ENCODE measurements at regions not wholly inside any gene's neighbourhood (a gene's known extent, or its start where the extent isn't known, plus 50 kb on each side); places are given as distances from the start of the nearest gene placed in this dataset.
"Not testable (repeated sequence)": the region's sequence is repeated elsewhere in the genome, so short reads cannot be mapped to it uniquely, and the experiment has no call there.

DNA sequence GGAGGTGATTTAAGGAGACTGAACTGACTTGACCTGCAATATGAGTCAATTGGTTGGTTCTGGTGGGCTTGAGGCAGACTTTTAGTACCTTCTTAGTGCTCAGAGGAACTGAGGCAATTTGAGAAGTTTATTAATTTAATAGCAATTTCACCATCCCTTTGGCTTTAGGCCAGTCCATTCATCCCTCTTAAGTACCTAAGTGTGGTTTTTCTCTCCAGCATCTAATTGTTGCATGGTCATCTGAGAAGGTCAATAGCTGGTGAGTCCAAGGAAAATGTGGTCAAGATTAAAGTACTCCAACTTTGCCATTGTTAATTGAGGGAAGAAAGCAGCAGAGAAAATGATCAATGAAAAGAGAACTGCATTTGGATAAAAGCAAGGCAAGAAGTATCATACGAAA is 115.4 kb upstream of the DYRK2 start:
- DNase-seq (ENCODE audit: low spot score), result no peak
- no peak for FAIRE-seq

GRCh38 chr12:67534046-67534445 is 114.5 kb upstream of the DYRK2 start:
- DNase-seq (ENCODE audit: low spot score), result no peak
- no peak for FAIRE-seq

DNA sequence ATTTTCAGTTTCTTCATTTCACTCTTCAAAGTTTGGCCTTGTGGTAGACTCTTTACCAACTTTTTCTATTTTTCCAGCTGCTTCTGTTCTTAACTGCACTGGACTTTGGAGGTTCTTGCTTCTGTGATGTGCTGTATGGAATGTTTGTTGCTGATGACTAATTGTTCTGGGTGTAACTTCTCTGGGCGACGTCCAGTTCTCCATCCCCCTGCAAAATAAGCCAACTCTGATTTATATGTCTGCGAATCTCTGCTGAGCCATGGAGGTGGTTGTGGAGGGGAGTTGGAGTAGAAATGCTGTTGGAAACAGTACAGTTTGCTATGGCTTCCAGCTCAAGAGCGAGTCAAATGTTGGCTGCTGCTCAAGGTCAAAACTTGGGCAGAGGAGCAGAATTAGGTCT is 113.9 kb upstream of the DYRK2 start:
- peak; percentile 60 for DNase-seq (ENCODE audit: low spot score)
- peak; percentile 26 for FAIRE-seq

DNA sequence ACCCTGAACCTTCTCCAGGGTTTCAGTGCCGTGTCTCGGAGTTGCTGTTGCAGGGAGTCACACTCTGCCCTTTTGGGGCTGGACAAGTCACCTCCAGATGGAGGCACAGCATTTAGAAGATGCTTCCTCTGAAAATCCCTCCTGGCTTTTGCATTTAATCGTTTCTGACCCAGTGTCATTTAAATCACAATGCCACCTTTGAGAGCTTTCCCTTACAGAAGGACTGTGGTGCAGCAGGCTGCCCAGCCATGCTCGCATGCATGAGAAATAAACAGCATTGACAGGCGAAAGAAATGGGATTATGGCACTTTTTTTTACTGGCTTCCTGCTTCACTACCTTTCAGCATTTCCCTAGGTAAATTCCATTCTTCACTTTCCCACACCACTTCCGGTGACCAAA is 113.4 kb upstream of the DYRK2 start:
- FAIRE-seq, result no peak
- no peak for DNase-seq (ENCODE audit: low spot score)

GRCh38 chr12:67535971-67536370 is 112.6 kb upstream of the DYRK2 start:
- DNase-seq (ENCODE audit: low spot score) (no peak), FAIRE-seq (no peak)

- FAIRE-seq (no peak), DNase-seq (ENCODE audit: low spot score) (no peak)
Measured at GRCh38 chr12:67539329-67539728, 109.2 kb upstream of the DYRK2 start.

GRCh38 chr12:67539946-67540345 is 108.6 kb upstream of the DYRK2 start:
- no peak for DNase-seq (ENCODE audit: low spot score)
- FAIRE-seq, result no peak

- DNase-seq (ENCODE audit: low spot score), result peak; percentile 7
- FAIRE-seq, result no peak
Measured at GRCh38 chr12:67540920-67541624, 107.5 kb upstream of the DYRK2 start.

DNA sequence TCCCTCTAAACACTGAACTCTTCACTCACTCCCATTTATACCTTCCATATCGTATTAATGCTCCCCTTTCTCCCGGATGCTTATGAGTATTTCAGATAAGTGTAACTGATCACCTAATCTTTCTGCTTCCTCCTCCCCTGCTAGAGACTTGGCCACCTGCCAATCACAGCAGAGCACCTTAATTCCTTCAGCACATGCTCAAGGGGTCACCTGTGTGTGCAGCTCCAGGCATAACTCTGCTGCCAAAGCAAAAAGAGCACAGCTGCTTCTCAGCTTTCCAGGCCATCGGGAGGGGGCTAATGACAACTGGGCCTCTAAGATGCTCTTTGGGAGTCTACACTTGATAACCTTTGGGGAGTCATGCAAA is 106.9 kb upstream of the DYRK2 start:
- FAIRE-seq (no peak), DNase-seq (ENCODE audit: low spot score) (no peak)

GRCh38 chr12:67543021-67543770 is 105.3 kb upstream of the DYRK2 start:
- no peak for DNase-seq (ENCODE audit: low spot score)
- no peak for FAIRE-seq

GRCh38 chr12:67545298-67545697 is 103.2 kb upstream of the DYRK2 start:
- DNase-seq (ENCODE audit: low spot score), result no peak
- FAIRE-seq, result no peak

DNA sequence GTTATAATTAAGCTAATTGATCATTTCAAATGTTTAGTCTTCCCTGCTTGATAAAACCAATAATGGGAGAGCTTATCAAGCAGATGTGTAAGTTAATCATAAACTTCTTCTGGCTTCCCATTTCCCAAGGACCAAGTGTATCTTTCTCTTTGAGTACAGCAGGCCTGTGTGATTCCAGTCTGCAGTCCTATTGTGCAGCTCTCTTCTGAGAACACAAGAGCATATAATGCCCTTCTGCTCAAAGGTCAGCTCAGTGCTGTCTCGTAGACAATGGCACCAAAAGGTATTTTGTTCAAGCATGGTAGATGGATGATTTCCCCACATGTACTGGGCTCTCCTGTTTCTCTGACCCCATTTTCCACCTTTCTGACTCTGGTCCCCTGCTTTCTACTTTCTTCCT is 101.8 kb upstream of the DYRK2 start:
- FAIRE-seq (no peak), DNase-seq (ENCODE audit: low spot score) (no peak)

- FAIRE-seq, result not testable (repeated sequence)
Measured at GRCh38 chr12:67555075-67555717, 93.3 kb upstream of the DYRK2 start.

DNA sequence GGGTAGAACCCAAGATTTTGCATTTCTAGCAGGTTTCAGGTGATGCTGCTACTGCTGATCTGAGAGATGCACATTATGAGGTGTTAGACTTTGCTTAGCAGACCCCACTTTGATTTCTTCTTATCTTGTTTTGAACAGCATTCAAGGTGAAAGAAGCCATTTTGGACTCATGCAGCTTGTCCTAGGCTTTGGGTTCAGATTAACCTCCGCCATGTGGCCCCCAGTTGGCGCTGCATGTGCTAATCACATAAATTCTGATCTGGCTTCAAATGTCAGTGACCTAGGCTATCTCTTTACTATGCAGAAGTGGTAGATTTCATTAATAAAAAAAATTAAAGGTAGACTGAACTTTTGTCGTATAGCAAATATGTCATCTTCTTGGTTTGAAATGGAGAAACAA is 89.8 kb upstream of the DYRK2 start:
- DNase-seq (ENCODE audit: low spot score), result no peak
- no peak for FAIRE-seq

More at GRCh38 chr12:67555075-67555717, 93.3 kb upstream of the DYRK2 start:
- DNase-seq (ENCODE audit: low spot score), result not testable (repeated sequence)

GRCh38 chr12:67559751-67560150 is 88.8 kb upstream of the DYRK2 start:
- FAIRE-seq, result no peak

DNA sequence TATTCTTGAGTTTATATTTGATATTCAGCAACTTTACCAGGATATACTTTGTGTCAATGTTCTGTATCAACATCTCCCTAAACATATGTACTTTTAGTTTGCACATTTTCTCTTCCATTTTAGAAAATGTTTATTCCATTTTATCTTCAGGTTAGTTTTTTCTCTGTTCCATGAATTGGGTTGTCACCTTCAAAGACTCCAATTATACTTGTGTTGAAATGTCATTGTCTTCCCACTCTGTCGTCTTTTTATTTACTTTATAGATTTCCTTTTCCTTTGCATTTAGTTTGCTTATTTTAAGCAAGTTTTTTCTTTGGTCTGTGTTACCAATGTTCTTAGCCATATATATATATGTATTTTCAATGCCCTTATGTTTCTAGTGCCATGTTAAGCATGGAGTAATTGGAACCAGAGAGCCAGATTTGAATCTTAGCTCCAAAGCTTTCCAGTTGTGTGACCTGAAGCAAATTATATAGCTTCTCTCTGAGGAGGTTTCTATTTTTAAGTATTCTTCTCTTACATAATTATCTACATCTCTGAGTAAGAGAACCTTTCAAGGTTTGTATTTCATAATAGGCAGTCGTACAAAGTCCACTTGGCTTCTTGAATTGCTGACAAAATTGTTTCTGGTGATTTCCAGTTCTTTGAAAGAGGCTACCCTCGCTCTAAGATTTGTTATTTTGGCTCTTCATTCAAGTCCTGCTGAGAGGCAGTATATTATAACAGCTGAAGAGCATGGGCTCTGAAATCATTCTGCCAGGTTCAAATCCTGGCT is 85.8 kb upstream of the DYRK2 start:
- FAIRE-seq, result no peak

More at GRCh38 chr12:67559751-67560150, 88.8 kb upstream of the DYRK2 start:
- DNase-seq (ENCODE audit: low spot score), result no peak

GRCh38 chr12:67568055-67568454 is 80.5 kb upstream of the DYRK2 start:
- FAIRE-seq (no peak), DNase-seq (ENCODE audit: low spot score) (no peak)

More for the DNA sequence above, 85.8 kb upstream of the DYRK2 start:
- no peak for DNase-seq (ENCODE audit: low spot score)

DNA sequence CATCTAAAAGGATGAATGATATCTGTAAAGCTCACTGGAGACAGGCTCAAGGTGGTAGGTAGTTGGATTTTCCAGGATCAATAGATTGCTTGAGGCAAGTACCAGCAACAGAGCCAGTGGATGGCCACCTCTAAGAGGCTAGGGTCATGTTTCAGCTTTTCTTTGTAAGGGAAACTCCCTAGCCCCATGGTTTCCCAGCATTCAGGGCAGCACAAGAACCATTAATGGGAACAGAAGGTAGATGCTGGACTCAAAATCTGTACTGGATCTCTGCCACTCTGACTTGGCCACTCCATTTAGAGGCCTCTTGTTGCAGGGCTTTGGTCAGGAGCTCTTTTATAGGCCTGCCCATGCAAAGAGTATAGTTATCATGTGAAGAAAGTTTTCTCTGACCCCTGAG is 76.1 kb upstream of the DYRK2 start:
- FAIRE-seq (no peak), DNase-seq (ENCODE audit: low spot score) (no peak)

DNA sequence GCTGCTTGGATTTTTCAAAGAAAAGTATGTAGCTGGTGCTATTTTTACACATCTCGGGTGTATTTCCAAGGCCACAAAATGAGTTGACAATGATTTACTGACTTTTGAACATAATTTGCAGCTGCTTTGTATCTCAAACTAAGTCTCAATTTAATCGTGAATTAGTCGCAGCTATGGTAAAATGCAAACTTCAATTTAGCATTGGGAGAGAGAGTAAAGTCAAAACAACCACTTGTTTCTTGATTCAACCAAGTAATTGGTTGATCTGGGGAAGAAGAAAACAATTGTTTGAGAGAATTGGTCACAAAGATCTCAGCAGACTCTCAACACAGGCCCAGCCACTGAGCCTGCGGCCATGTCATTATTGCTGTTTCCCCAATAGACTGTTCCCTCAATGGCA is 75.0 kb upstream of the DYRK2 start:
- DNase-seq (ENCODE audit: low spot score), result no peak
- FAIRE-seq, result no peak

DNA sequence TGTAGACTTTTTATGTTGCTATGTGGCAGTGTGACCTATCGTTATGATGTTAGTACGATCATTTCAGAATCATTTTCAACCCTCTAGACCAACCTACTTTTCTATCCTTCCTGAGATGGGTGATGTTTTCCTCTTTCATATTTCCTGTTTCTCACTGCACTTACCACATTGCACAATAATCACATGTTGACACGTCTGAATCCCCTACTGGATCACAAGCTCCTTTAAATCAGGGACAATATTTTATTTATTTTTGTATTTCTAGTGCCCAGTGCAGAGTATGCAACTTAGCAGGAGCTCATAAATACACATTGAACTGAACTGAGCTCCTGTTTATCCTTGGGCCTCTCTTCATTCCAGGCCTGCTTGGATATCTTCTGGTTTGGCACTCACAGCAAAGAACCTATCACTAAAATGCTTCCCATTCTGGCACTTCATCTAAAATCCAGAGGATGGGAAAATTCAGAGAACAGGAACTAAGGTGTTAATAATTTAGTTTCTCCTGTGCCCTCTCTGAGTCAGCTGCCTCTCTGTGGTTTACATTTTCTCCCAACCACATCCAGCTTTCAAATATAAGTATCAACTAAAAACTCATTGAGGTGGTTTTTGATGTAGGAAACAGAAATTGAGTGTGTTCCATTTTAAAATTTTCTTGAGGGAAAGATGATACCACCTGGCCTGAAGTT is 69.4 kb upstream of the DYRK2 start:
- FAIRE-seq, result peak; percentile 61
- DNase-seq (ENCODE audit: low spot score), result no peak

DNA sequence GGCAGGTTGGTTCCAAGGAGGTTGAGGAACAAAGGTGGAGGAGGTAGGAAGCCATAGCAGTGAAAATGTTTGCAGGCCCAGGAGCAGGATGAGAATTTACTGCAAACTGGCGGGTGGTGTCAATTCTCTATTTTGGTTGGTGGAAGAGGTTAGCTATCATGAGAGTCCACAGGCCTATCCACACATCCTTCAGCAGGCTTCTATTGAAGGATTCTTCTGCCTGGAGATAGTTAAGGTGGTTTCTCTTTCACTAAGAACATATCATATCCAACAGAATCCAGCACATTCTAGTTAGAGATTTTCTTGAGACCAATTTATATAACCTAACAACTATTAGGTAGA is 68.9 kb upstream of the DYRK2 start:
- no peak for DNase-seq (ENCODE audit: low spot score)
- FAIRE-seq, result no peak
